Subcutaneous abdominal adipose tissue (tissue), 5 donors: ENCODE measurements at regions not wholly inside any gene's neighbourhood (a gene's known extent, or its start where the extent isn't known, plus 50 kb on each side); places are given as distances from the start of the nearest gene placed in this dataset.

Experiments
- H3K27ac ChIP-seq: one replicate; pipeline ENCODE4 v1.7.0; 2013; ENCODE audit warnings: low read depth, mild to moderate bottlenecking, inconsistent platforms, low read length, moderate library complexity
- H3K27me3 ChIP-seq, 5 donors: one replicate each; pipeline ENCODE4 v1.7.0; 2013; ENCODE audit warnings: low read length in 5 of 5, inconsistent platforms in 1 of 5; ENCODE audit not compliant: control insufficient read depth in 5 of 5, insufficient read depth in 4 of 5
- H3K36me3 ChIP-seq, 5 donors: one replicate each; pipeline ENCODE4 v1.7.0; 2013; ENCODE audit warnings: low read length in 5 of 5; ENCODE audit not compliant: control insufficient read depth in 5 of 5, insufficient read depth in 5 of 5
- H3K4me1 ChIP-seq, 5 donors: one replicate each; pipeline ENCODE4 v1.7.0; 2013; ENCODE audit warnings: low read length in 5 of 5, mild to moderate bottlenecking in 3 of 5, moderate library complexity in 1 of 5; ENCODE audit not compliant: control insufficient read depth in 5 of 5, insufficient read depth in 5 of 5
- H3K4me3 ChIP-seq, 5 donors: one replicate each; pipeline ENCODE4 v1.7.0; 2013; ENCODE audit warnings: low read length in 5 of 5, low read depth in 1 of 5
- H3K9ac ChIP-seq, 5 donors: one replicate each; pipeline ENCODE4 v1.7.0; 2013; ENCODE audit warnings: low read length in 5 of 5, mild to moderate bottlenecking in 4 of 5, moderate library complexity in 3 of 5
- H3K9me3 ChIP-seq, 5 donors: one replicate each; pipeline ENCODE4 v1.7.0; 2013; ENCODE audit warnings: low read length in 5 of 5; ENCODE audit not compliant: control insufficient read depth in 5 of 5
- donor health status: healthy.
- donor health status: healthy.
- donor health status: healthy.
- donor health status: healthy.
- donor health status: healthy.

DNA sequence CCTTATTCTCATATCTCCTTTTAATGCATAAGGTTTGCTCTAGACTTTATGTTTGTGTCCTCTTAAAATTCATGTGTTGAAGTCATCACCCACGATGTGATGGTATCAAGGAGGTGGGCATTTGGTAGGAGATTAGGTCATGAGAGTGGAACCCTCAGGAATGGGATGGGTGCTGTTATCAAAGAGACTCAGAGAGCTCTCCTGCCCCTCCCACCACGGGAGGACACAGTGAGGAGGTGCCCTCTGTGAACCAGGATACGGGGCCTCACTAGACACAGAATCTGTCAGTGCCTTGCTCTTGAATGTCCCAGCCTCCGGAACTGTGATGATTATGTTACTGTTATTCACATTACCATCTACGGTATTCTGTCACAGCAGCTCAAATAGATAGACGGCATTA is 359.0 kb downstream of the IRX1 start:
- Histone ChIP-seq H3K9ac (no peak overlapping the region), H3K36me3 (no peaks in the 10 kb centered on the region), H3K9me3 (peaks cover 0 to 10% (median 0%) of the 10 kb centered on the region in 5 donors), H3K4me3 (no peak overlapping the region), H3K27me3 (no peaks in the 10 kb centered on the region), H3K4me1 (peaks cover 0 to 7% (median 0%) of the 10 kb centered on the region in 5 donors), H3K27ac (no peak overlapping the region)

DNA sequence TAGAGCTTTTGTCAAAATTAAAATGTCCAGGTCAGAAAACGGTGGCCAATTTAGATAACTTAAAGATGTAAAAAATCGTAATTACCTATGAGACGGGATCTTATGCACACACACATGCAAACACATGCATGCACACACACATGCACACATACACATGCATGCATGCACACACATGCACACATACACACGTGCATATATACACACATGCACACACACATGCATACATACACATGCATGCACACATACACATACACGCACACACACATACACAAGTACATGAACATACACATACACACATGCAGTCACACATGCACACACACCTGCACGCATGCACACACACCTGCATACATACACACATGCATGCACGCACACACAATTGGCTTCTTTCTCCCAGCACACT is 362.0 kb downstream of the IRX1 start:
- peaks cover 0 to 7% (median 0%) of the 10 kb centered on the region in 5 donors for H3K4me1 ChIP-seq
- peaks cover 0 to 11% (median 0%) of the 10 kb centered on the region in 5 donors for H3K9me3 ChIP-seq
- H3K27me3 ChIP-seq = no peaks in the 10 kb centered on the region
- no peak overlapping the region for H3K4me3 ChIP-seq
- H3K36me3 ChIP-seq = no peaks in the 10 kb centered on the region
- H3K27ac ChIP-seq = no peak overlapping the region
- H3K9ac ChIP-seq = no peak overlapping the region

DNA sequence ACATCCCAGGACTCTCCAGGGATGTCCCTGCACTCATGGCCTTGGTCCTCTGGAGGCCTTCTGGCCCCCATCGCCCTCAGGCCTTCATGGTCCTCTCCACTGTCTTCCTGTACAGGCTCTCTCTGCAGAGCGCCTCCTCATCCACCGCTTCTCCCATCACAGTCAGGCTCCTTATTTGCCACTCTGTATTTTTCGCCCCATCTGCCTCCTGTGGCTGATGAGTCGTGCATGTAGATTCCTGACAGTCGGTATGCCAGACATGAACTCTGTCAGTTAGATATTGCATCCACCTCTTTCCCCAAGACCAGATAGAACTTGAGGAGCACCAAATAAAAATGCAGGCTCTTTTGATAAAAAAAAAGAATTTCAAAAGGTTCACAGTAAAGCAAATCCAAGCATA is 362.8 kb downstream of the IRX1 start:
- Histone ChIP-seq H3K9me3 (peaks cover 0 to 11% (median 0%) of the 10 kb centered on the region in 5 donors), H3K9ac (no peak overlapping the region), H3K4me1 (peaks cover 0 to 7% (median 0%) of the 10 kb centered on the region in 5 donors), H3K4me3 (no peak overlapping the region), H3K27me3 (no peaks in the 10 kb centered on the region), H3K36me3 (no peaks in the 10 kb centered on the region), H3K27ac (no peak overlapping the region)

DNA sequence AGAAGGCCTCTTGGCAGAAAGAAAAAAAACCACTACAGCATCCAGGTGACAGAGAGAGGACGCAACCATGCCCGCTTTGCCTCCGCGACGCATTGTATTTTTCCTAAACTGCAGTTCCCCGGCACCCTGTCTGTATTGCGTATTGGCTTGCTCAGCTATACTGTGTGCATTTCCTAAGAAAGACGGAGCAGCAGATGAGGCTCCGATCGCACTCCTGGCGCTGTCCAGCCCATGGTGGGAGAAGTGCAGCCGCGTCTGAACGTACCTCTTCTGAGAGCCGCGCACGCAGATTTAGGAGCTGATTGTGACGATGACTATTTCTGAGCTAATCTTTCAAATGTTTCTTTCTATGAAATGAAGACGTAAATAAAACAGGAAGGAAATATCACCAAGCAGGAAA is 366.5 kb downstream of the IRX1 start:
- H3K4me3 ChIP-seq = no peak overlapping the region

DNA sequence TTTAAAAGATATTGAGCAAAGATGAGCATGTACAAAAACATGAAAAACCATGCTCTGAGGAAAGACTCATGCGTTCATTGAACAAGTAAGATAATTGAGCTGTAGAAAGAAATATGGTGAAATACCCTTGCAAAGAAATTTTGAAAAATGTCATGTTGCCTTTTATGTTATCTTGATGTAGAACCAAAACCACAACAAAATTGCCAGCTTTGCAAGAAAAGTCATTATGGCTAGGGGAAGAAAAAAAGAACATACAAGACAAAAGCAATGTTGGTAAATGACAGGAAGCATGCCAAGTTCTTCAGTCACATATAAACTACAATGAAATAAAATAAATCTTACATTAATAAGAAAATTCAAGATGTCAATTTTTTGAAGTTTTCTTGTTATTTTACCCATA is 368.0 kb downstream of the IRX1 start:
- H3K4me1 ChIP-seq = no peaks in the 10 kb centered on the region
- no peaks in the 10 kb centered on the region for H3K27me3 ChIP-seq
- no peak overlapping the region for H3K4me3 ChIP-seq
- H3K36me3 ChIP-seq = no peaks in the 10 kb centered on the region
- H3K27ac ChIP-seq = no peak overlapping the region
- no peak overlapping the region for H3K9ac ChIP-seq
- peaks cover 0 to 14% (median 8%) of the 10 kb centered on the region in 5 donors for H3K9me3 ChIP-seq

More for the DNA sequence above, 366.5 kb downstream of the IRX1 start:
- H3K36me3 ChIP-seq = no peaks in the 10 kb centered on the region
- no peaks in the 10 kb centered on the region for H3K27me3 ChIP-seq
- H3K9ac ChIP-seq = no peak overlapping the region
- no peak overlapping the region for H3K27ac ChIP-seq
- H3K4me1 ChIP-seq = peaks cover 0 to 7% (median 0%) of the 10 kb centered on the region in 5 donors
- H3K9me3 ChIP-seq = peaks cover 0 to 11% (median 0%) of the 10 kb centered on the region in 5 donors

DNA sequence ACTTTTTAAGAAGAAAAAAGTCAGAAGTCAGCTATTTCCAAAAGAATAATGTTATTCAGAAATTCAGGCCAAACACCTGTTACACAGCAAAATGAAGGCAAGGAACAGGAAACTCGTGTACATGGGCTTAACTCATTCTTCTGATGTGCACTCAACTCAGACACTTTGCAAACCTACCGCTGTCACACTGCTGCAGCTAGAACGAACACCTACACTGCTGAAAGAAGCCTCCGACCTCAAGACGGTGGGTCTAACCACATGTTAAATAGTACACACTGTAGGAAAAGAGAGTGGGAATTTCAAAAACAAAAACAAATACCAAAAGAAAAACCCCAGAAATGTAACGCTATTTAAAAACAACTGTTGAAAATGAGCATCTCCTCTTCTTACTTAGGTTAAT is 384.5 kb downstream of the IRX1 start:
- Histone ChIP-seq H3K9ac (no peak overlapping the region), H3K4me3 (no peak overlapping the region), H3K27ac (no peak overlapping the region), H3K36me3 (no peaks in the 10 kb centered on the region), H3K9me3 (peaks cover 0 to 16% (median 3%) of the 10 kb centered on the region in 5 donors), H3K4me1 (no peaks in the 10 kb centered on the region), H3K27me3 (no peaks in the 10 kb centered on the region)

DNA sequence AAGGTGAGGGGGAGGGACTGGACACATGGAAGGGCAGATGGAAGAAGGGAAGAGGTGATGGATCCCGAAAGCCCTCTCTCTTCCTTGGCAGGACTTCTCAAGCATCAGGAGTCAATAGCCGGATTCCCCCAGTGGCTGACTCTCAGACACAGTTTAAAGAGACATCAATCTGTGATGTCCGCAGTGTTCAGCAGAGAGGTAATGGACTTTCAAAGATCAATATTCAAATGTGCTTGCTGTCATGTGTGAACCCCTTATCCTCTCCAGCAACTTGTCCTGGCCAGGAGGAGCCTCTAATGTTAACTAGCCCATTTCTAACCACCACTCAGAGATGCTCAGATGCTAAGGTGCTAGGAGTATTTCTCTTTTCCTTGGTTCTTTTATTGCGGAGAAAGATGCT is 392.2 kb downstream of the IRX1 start:
- no peak overlapping the region for H3K4me3 ChIP-seq
- no peaks in the 10 kb centered on the region for H3K4me1 ChIP-seq
- H3K27ac ChIP-seq = no peak overlapping the region
- H3K9ac ChIP-seq = no peak overlapping the region
- no peaks in the 10 kb centered on the region for H3K36me3 ChIP-seq
- no peaks in the 10 kb centered on the region for H3K27me3 ChIP-seq
- H3K9me3 ChIP-seq = peaks cover 0 to 24% (median 15%) of the 10 kb centered on the region in 5 donors

DNA sequence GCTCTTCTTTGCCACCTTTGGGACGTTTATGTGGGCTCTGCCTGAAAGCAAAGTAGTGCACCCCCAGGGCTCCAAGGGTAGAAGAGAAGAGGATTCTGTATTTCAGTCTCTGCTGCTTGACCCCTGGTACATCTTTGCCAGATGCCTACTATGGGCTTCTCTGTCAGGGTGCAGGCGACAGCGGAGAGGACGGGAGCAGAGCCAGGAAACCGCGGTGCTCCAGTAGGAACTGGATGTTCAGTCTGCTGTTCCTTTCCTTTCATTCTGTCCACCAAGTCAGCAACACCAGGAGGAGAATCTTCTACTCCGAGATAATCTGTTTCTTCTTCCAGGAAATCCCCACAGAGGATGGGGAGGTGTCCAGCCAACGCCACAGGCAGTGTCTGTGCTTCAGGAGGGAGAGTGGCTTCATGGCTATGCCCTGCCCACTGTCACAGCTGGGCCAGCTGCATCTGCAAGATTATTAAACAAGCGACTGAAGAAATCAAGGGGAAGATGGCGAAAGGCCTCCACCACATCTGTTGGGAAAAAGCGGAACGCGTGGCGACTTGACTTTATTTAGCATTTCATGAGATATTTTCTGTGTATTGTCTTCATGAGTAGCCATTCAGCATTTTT is 398.3 kb downstream of the IRX1 start:
- Histone ChIP-seq H3K27ac (no peak overlapping the region), H3K9ac (no peak overlapping the region), H3K9me3 (peaks cover 0 to 24% (median 15%) of the 10 kb centered on the region in 5 donors), H3K4me1 (peaks cover 0 to 9% (median 0%) of the 10 kb centered on the region in 5 donors), H3K27me3 (no peaks in the 10 kb centered on the region), H3K36me3 (no peaks in the 10 kb centered on the region), H3K4me3 (no peak overlapping the region)

DNA sequence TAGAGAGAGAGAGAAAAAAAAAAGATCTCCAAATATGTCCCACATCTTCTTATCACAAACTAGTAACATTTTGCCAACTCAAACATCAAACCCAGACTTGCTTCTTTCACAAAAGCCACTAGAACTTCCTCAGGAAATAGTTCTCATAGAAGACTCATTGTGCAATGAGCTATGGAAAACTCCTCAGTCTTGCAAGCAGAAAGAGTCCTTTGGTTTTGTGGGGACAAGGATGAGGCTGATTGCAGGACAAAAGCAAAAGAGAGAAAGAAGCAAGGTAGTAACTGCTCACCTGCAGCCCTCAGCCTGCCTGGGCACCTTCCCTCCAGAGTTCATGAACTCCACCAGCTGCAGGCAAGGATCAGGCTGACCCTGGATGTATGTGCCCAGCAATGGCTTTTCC is 399.0 kb downstream of the IRX1 start:
- Histone ChIP-seq H3K9ac (no peak overlapping the region), H3K4me1 (peaks cover 0 to 9% (median 0%) of the 10 kb centered on the region in 5 donors), H3K4me3 (no peak overlapping the region), H3K36me3 (no peaks in the 10 kb centered on the region), H3K27ac (no peak overlapping the region), H3K27me3 (peaks cover 0 to under 1% (median 0%) of the 10 kb centered on the region in 5 donors), H3K9me3 (peaks cover 0 to 24% (median 15%) of the 10 kb centered on the region in 5 donors)

DNA sequence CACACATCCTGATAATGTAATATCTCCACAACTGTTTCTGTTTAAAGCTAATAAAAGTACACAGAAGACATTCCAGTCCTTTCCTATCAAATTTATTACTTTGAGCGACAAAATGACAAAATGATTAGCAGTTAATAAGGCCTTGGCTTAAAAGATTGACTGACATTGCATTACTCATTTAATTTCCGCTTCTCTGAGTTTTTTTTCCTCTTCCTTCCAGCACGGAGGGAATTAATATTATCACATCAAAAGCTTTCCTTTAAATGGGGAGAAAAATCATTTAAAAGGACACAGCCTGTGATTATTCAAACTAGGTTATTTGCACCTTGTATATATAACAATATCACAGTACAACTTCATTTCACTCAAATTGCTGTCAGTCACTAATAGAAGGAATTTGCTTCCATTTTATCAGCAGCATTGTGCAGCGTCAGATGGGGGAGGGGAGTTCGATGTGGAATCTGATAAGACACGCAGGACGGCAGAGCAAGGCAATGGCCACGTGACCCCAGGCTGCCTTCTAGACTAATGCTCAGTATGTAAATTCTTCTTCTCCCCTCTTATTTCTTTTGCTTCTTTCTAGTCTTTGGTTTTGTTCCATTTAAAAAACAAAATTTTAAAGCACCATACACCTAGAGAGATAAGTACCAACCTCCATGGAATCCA is 400.5 kb downstream of the IRX1 start:
- Histone ChIP-seq H3K27me3 (peaks cover 0 to 3% (median 0%) of the 10 kb centered on the region in 5 donors), H3K9me3 (peaks cover 0 to 20% (median 15%) of the 10 kb centered on the region in 5 donors), H3K36me3 (no peaks in the 10 kb centered on the region), H3K9ac (no peak overlapping the region), H3K27ac (no peak overlapping the region), H3K4me3 (no peak overlapping the region), H3K4me1 (peaks cover 0 to 9% (median 0%) of the 10 kb centered on the region in 5 donors)
